GM11168 (cell line): ENCODE measurements at regions not wholly inside any gene's neighbourhood (a gene's known extent, or its start where the extent isn't known, plus 50 kb on each side); places are given as distances from the start of the nearest gene placed in this dataset.

Experiments used
- in situ Hi-C: fragments of 300-500 bp; cut with MboI; formaldehyde crosslinking; loops from one replicate; pipeline ENCODE4 v1.12.0; 2022; ENCODE audit warnings: low sequenced_read_pairs; ENCODE audit not compliant: unreplicated experiment

GRCh38 chr4:63831590-63832155, 577.6 kb downstream of the TECRL start:
- in situ Hi-C loops, result no loop called here

DNA sequence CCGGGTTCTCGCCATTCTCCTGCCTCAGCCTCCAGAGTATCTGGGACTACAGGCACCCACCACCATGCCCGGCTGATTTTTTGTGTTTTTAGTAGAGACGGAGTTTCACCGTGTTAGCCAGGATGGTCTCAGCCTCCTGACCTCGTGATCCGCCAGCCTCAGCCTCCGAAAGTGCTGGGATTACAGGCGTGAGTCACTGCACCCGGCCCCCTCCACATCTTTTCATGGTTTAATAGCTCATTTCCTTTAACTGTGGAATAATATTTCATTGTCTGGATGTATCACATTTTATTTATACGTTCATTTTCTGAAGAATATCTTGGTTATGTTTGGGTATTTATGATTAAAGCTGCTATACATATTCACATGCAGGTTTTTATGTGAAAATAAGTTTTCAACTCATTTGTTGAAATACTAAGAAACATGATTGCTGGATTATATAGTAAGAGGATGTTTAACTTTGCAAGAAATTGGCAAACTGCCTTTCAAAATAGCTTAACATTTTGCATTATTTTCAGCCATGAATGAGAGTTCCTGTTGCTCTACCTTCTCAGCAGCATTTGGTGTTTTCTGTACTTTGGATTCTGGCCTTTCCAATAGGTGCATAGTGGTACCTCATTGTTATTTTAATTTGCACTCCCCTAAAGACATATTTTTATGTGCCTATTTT, 591.9 kb downstream of the TECRL start:
- in situ Hi-C loops, result no loop called here

DNA sequence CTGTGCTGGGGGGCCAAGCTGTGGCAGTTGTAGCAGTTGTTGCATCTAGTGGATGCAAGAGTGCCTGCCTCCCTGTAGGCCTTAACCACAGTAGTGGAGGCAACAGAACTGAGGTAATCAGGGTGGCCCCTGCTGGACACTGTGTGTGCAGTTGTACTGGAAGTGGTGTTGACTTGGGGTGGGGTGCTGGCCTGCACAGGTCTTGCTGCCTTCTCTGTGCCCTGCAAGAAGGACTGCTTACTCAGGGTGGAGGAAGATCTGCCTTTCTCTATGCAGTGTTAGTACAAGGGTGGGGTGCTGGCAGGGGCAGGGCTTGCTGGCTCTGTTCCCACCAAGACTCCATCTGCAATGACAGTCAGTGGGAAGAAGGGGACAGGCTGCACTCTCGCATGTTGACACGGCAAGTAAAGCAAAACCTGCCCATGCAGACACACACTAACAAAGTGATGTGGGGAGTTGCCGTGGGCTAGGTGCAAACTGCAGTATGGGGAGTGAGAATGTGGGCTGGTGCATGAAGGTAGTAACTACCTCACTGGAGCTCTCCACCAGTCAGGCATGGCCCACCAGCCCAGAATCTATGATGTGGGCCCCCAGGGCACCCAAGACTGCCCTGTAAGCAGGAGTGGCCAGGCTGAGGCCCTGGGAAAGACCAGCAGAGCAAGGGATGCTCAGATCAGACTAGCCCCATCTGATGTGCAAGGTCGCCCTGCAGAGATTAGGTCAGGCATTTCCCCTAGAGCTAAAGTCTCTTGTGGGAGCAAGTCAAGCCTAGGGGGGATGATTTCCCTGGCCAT, 594.9 kb downstream of the TECRL start:
- in situ Hi-C loops, result no loop called here

- in situ Hi-C loops, result no loop called here
Observed at GRCh38 chr4:63799166-63799565, 610.1 kb downstream of the TECRL start.

GRCh38 chr4:63795301-63795700, 613.9 kb downstream of the TECRL start:
- in situ Hi-C loops, result no loop called here

GRCh38 chr4:63790377-63790776, 618.9 kb downstream of the TECRL start:
- in situ Hi-C loops, result no loop called here

DNA sequence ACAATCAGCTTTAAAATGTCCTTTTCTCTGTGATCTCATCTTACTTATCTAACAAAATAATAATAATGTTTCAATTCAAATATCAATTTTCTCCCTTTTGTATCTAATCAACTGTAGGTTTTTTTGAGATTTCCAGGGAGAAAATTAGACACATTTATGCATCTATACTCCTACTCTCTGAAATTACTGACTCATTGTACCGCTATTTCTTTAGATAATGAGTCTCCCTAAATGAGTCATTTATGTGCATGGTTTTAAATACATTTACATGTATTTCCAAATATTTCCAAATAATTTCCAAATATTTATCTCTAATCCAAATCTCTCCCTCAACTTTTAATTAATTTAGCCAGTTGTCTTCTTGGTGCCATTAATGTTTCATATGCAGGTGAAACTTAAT, 621.0 kb downstream of the TECRL start:
- in situ Hi-C loops, result no loop called here

- in situ Hi-C loops, result no loop called here
Observed at GRCh38 chr4:63787326-63787725, 621.9 kb downstream of the TECRL start.

DNA sequence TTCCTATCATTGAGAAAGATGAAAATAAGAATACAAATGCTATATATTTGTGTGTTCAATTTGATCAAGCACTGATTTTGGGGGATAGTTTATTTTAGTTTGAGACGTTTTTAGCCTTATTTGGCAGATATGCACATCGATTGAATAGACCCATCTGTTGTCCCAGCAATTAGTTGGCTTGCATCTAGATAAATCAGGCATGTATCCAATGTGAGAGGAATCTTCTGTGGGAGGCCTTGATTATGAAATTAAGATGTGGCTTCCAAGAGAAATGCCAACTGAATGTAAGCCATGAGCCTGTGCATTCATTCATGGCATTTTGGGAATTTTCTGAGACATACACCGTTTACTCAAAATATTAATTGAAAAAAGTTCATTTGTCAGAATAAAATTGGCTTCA, 623.1 kb downstream of the TECRL start:
- in situ Hi-C loops, result no loop called here

DNA sequence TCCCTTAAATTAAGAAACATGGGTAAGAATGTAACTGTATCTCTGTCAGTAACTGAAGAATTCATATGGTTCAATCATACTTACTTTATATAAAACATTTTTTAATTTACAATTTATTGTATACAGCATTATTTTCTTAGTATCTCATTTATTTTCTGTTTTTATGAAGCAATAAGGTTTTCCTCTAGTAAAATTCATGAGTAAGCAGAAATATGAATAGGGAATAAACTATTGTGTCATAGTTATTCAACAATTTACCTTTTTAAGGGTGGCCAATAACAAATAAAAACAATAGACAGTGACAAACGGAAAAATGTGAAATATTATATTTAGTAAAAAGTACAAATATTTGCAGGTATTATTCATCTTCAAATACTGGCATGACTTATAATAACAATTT, 624.4 kb downstream of the TECRL start:
- in situ Hi-C loops, result no loop called here

- in situ Hi-C loops, result no loop called here
Observed at GRCh38 chr4:63777601-63778000, 631.6 kb downstream of the TECRL start.

- in situ Hi-C loops, result no loop called here
Observed at GRCh38 chr4:63764400-63764799, 644.9 kb downstream of the TECRL start.

DNA sequence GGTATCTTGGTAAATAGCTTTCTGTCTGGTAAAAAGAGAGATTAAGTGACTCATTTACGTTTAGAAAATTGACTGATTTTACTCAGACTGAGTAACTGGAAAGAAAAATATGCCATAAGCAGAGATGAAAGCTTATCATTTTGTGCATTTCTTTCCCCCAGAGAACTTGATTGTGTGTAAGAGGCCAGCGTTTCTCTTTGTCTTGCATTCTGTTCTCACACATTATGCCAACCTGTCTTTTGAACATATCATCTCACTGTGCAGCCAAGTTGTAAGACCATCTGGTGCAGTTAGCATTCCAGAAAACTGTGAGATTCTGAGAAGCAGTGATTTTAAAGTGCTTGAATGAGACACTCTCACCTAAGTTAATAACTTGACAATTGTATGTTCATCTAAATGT, 651.3 kb downstream of the TECRL start:
- in situ Hi-C loops, result no loop called here

- in situ Hi-C loops, result no loop called here
Observed at GRCh38 chr4:63742882-63743281, 666.4 kb downstream of the TECRL start.

- in situ Hi-C loops, result no loop called here
Observed at GRCh38 chr4:63729519-63729918, 679.7 kb downstream of the TECRL start.

DNA sequence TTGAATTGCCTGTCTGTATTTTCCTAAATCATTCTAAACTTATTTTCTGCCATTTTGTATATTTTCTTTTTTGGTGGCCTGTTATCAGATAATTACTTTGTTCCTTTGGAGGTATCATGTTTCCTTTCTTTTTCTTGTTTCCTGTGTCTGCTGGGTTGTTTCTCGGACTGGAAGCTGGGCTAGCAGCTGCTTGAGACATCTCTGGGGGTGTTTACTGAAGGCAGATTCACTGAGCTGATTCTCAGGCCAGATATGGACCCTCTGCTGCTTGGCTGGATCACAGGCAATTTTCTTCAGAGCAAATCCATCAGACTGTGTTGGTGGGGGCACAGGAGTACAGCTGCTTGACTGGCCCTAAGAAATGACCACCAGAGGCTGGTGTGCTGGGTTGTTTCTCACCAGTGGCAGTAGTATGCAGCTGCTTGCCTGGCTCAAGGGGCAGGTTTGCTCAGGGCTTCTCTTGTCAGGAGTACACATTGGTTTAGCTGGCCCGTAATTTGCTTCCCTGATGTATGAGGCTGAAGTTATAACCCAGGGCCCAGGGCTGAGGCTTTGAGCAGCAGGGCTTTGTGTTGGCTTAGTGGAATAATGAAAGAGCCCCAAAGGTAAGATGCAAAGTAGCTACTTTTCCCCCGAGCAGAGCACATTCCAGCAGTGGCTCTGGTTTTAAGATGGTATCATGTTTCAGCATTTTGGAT, 680.6 kb downstream of the TECRL start:
- in situ Hi-C loops, result no loop called here

GRCh38 chr4:63717384-63717783, 691.9 kb downstream of the TECRL start:
- in situ Hi-C loops, result no loop called here

- in situ Hi-C loops, result no loop called here
Observed at GRCh38 chr4:63708661-63709060, 700.6 kb downstream of the TECRL start.

DNA sequence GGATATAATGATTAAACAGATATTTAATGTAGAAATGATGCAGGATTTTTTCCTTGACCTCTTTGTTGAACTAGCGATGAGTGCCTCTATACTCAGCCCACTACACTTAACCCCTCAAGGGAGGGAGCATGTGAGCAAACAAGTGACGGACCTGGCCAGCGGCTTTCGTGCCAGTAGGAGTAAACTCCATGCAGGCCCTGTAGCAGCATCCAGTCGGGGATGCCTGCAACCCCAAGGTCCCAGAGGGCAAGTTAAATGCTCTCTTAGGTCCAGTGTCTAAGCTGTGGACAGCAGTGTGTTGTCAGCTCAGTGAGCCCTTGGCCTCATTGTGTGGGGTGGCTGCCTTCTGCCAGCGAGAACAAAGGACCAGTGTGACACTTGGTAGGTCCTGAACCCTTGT, 708.7 kb downstream of the TECRL start:
- in situ Hi-C loops, result no loop called here

GRCh38 chr4:63693321-63693720, 715.9 kb downstream of the TECRL start:
- in situ Hi-C loops, result no loop called here

DNA sequence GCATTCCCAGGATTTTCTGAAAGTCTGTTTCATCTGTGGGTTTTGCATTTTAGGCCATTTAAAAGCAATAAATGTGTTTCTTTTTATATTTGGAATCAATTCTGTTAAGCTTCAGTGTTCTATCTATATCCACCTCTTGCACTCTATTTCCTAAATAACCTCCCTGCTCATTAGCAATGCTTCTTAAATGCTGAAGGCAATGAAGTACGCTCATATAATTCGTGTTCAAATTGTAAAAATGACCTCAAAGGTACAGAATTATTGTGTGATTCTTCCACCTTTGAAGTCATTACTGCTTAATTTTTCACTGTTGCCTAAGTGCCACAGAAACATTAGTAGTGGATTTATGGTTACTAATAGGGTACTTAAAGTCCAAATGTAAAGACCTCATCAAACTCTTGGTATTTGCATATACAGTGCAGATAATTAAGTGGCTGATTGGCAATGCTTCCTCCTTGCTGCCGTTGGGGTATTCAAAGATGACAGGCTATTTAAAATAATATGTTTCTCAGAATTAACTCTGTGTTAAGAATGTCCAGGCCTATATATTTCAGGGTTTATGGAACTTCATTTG, 730.8 kb downstream of the TECRL start:
- in situ Hi-C loops, result no loop called here
